ENCODE measurements at regions not wholly inside any gene's neighbourhood (a gene's known extent, or its start where the extent isn't known, plus 50 kb on each side); places are given as distances from the start of the nearest gene placed in this dataset.

GRCh38 chr13:37482331-37482730 is 116.2 kb downstream of the POSTN start:
- H3K9me3 ChIP-seq (replicated peaks; ENCODE audit: control insufficient read depth, insufficient read depth, low read depth, low read length) = no peaks in the 10 kb centered on the region
- no peaks in the 10 kb centered on the region for H3K79me2 ChIP-seq (ENCODE audit: control insufficient read depth, insufficient read depth, low read length)
- CTCF ChIA-PET (ENCODE audit: low intra/inter-chr PET ratio) = no interaction called here
- H4K20me1 ChIP-seq (replicated peaks; ENCODE audit: control insufficient read depth, insufficient read depth, low read length) = no peaks in the 10 kb centered on the region
- no peak for ATAC-seq
- no peaks in the 10 kb centered on the region for H3K4me1 ChIP-seq (replicated peaks in 1 of 2; ENCODE audit: control insufficient read depth in 2 of 2, insufficient read depth in 2 of 2, low read length in 2 of 2)
- no peaks in the 10 kb centered on the region for H3K27me3 ChIP-seq (ENCODE audit: control insufficient read depth in 2 of 2, insufficient read depth in 2 of 2, low read length in 2 of 2)
- 6% methylated on average over 2 of the region's 2 CpGs for WGBS (ENCODE audit: insufficient coverage, low coverage, missing lambda C conversion rate)
- no peak overlapping the region for H3K27ac ChIP-seq (ENCODE audit: extremely low read depth, low read depth, low read length)
- FAIRE-seq = no peak
- intact Hi-C loops (cut with micrococcal nuclease) = no loop called here
- H3K4me2 ChIP-seq (ENCODE audit: insufficient read depth, low read length) = no peak overlapping the region
- in situ Hi-C loops (cut with MboI) = no loop called here
- no TSS peak for BruUV-seq (replicated peaks)
- H2AFZ ChIP-seq (ENCODE audit: low read depth, low read length) = no peak overlapping the region
- H3K36me3 ChIP-seq (ENCODE audit: control insufficient read depth, insufficient read depth, low read length) = no peaks in the 10 kb centered on the region
- H3K9me1 ChIP-seq (ENCODE audit: control insufficient read depth, insufficient read depth, low read length) = no peaks in the 10 kb centered on the region
- POLR2A ChIA-PET = no interaction called here
- H3K9ac ChIP-seq (ENCODE audit: insufficient read depth in 1 of 2, low read depth in 2 of 2, low read length in 2 of 2) = no peak overlapping the region
- no peak overlapping the region for H3K4me3 ChIP-seq
- no peak for DNase-seq (ENCODE audit: extremely low read depth in 1 of 4, low spot score in 3 of 4)
- TF ChIP-seq ARID4B (CRISPR knock-in tag; IDR thresholded peaks at IDR 0.05) = no peak
- no peak for TF ChIP-seq PPARD (CRISPR knock-in tag; IDR thresholded peaks at IDR 0.05)
- TF ChIP-seq KDM5B (IDR thresholded peaks at IDR 0.05; ENCODE audit: insufficient replicate concordance, low read depth, low read length) = no peak
- TF ChIP-seq CREBBP (IDR thresholded peaks at IDR 0.05; ENCODE audit: low read depth, low read length) = no peak
- no peak for TF ChIP-seq ZNF395 (CRISPR knock-in tag; IDR thresholded peaks at IDR 0.05)
- TF ChIP-seq, protein P1, sequence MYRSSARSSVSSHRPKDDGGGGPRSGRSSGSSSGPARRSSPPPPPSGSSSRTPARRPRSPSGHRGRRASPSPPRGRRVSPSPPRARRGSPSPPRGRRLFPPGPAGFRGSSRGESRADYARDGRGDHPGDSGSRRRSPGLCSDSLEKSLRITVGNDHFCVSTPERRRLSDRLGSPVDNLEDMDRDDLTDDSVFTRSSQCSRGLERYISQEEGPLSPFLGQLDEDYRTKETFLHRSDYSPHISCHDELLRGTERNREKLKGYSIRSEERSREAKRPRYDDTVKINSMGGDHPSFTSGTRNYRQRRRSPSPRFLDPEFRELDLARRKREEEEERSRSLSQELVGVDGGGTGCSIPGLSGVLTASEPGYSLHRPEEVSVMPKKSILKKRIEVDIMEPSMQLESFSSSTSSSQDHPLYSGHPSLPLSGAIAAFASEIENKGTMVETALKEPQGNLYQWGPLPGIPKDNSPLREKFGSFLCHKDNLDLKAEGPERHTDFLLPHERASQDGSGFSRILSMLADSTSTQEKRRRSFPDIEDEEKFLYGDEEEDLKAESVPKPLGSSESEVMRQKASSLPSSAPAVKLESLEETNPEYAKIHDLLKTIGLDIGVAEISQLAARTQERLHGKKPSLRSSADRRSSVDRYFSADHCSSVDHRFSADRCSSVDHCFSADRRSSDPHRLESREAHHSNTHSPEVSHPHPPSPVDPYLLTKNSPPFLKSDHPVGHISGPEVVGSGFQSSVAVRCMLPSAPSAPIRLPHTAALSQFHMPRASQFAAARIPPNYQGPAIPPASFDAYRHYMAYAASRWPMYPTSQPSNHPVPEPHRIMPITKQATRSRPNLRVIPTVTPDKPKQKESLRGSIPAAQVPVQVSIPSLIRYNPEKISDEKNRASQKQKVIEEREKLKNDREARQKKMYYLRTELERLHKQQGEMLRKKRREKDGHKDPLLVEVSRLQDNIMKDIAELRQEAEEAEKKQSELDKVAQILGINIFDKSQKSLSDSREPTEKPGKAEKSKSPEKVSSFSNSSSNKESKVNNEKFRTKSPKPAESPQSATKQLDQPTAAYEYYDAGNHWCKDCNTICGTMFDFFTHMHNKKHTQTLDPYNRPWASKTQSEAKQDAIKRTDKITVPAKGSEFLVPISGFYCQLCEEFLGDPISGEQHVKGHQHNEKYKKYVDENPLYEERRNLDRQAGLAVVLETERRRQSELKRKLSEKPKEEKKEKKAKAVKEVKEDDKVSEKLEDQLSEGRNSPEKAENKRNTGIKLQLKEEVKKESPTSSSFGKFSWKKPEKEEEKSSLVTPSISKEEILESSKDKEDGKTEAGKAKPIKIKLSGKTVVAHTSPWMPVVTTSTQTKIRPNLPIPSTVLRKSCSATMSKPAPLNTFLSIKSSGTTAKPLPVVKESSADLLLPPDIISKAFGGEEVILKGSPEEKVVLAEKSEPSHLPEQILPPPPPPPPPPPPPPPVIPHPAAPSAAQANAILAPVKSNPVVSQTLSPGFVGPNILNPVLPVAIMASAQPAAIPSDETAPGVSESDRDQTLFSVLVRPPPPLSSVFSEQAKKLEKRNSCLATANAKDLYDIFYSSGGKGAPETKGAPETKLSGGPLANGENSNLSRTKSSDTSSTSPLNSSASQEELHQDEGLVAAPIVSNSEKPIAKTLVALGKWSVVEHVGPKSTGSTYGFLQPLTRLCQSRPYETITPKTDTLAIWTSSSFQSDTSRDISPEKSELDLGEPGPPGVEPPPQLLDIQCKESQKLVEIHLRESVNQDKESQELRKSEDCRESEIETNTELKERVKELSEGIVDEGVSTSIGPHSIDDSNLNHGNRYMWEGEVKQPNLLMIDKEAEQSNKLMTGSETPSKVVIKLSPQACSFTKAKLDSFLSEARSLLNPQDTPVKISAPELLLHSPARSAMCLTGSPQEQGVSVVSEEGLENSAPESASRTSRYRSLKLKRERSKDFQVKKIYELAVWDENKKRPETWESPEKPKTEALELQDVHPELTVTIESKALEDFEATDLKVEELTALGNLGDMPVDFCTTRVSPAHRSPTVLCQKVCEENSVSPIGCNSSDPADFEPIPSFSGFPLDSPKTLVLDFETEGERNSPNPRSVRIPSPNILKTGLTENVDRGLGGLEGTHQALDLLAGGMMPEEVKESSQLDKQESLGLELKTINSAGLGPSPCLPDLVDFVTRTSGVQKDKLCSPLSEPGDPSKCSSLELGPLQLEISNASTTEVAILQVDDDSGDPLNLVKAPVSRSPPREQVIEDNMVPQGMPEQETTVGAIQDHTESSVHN (IDR thresholded peaks at IDR 0.05; ENCODE audit: borderline replicate concordance in 1 of 2, low read depth in 1 of 2) = no peak
- TF ChIP-seq GATAD2B (IDR thresholded peaks at IDR 0.05; ENCODE audit: borderline replicate concordance) = no peak
- TF ChIP-seq ZNF445 (CRISPR knock-in tag; IDR thresholded peaks at IDR 0.05; ENCODE audit: low read depth) = no peak
- TF ChIP-seq ZC3H8 (IDR thresholded peaks at IDR 0.05) = no peak
